GM21447 (cell line): ENCODE measurements at regions not wholly inside any gene's neighbourhood (a gene's known extent, or its start where the extent isn't known, plus 50 kb on each side); places are given as distances from the start of the nearest gene placed in this dataset.

Source experiments
- ATAC-seq: cut with Tn5 transposase; IDR thresholded peaks from one replicate; pipeline ENCODE4 v1.9.1; 2021; ENCODE audit not compliant: unreplicated experiment

- no peak for ATAC-seq
Observed at GRCh38 chr3:147846293-147846692, 437.1 kb downstream of the ZIC1 start.

- ATAC-seq, result no peak
Observed at GRCh38 chr3:147846854-147847478, 437.8 kb downstream of the ZIC1 start.

- no peak for ATAC-seq
Observed at GRCh38 chr3:147851062-147851461, 441.9 kb downstream of the ZIC1 start.

- no peak for ATAC-seq
Observed at GRCh38 chr3:147854542-147854941, 445.4 kb downstream of the ZIC1 start.

GRCh38 chr3:147864754-147865354 is 455.7 kb downstream of the ZIC1 start:
- ATAC-seq, result no peak

GRCh38 chr3:147866561-147866960 is 457.4 kb downstream of the ZIC1 start:
- no peak for ATAC-seq

- no peak for ATAC-seq
Observed at GRCh38 chr3:147872568-147872967, 463.4 kb downstream of the ZIC1 start.

GRCh38 chr3:147875498-147875897 is 466.3 kb downstream of the ZIC1 start:
- no peak for ATAC-seq

GRCh38 chr3:147881933-147882332 is 472.8 kb downstream of the ZIC1 start:
- ATAC-seq, result no peak

GRCh38 chr3:147886879-147887278 is 477.7 kb downstream of the ZIC1 start:
- ATAC-seq, result no peak

- no peak for ATAC-seq
Observed at GRCh38 chr3:147887797-147888196, 478.6 kb downstream of the ZIC1 start.

GRCh38 chr3:147890114-147890513 is 480.9 kb downstream of the ZIC1 start:
- ATAC-seq, result peak; percentile 59

GRCh38 chr3:147895509-147895908 is 486.3 kb downstream of the ZIC1 start:
- ATAC-seq, result no peak

GRCh38 chr3:147900851-147901250 is 491.7 kb downstream of the ZIC1 start:
- no peak for ATAC-seq

GRCh38 chr3:147903026-147903425 is 493.9 kb downstream of the ZIC1 start:
- ATAC-seq, result no peak

- no peak for ATAC-seq
Observed at GRCh38 chr3:147904421-147904820, 495.3 kb downstream of the ZIC1 start.

- ATAC-seq, result no peak
Observed at GRCh38 chr3:147906285-147906684, 497.1 kb downstream of the ZIC1 start.

GRCh38 chr3:147914532-147914931 is 505.4 kb downstream of the ZIC1 start:
- ATAC-seq, result no peak

GRCh38 chr3:147915057-147915456 is 505.9 kb downstream of the ZIC1 start:
- ATAC-seq, result no peak

GRCh38 chr3:147919496-147919895 is 510.3 kb downstream of the ZIC1 start:
- no peak for ATAC-seq

GRCh38 chr3:147921051-147921450 is 511.9 kb downstream of the ZIC1 start:
- ATAC-seq, result no peak

GRCh38 chr3:147924755-147925154 is 515.6 kb downstream of the ZIC1 start:
- no peak for ATAC-seq

GRCh38 chr3:147925272-147925671 is 516.1 kb downstream of the ZIC1 start:
- ATAC-seq, result no peak
